Astrocyte of the cerebellum (primary cell): ENCODE measurements at regions not wholly inside any gene's neighbourhood (a gene's known extent, or its start where the extent isn't known, plus 50 kb on each side); places are given as distances from the start of the nearest gene placed in this dataset.
"Not testable (repeated sequence)": the region's sequence is repeated elsewhere in the genome, so short reads cannot be mapped to it uniquely, and the experiment has no call there.

Experiments used
- DNase-seq: peaks from one replicate; pipeline ENCODE4 v3.0.0-alpha.2; 2011; ENCODE audit warnings: low read depth
- H3K4me3 ChIP-seq: 2 replicates; pipeline ENCODE4 v1.5.1; 2011; ENCODE audit warnings: mild to moderate bottlenecking, low read depth, low read length, moderate library complexity
- in situ Hi-C: cut with HindIII; loops from 2 replicates; pipeline ENCODE4 v1.10.0; 2017; ENCODE audit warnings: low sequenced_read_pairs
- TF ChIP-seq, protein P1 (sequence below): IDR thresholded peaks from 2 replicates; pipeline ENCODE4 v1.5.1; 2012; ENCODE audit warnings: low read length, low read depth, moderate library complexity, mild to moderate bottlenecking; ENCODE audit errors: missing control alignments

DNA sequence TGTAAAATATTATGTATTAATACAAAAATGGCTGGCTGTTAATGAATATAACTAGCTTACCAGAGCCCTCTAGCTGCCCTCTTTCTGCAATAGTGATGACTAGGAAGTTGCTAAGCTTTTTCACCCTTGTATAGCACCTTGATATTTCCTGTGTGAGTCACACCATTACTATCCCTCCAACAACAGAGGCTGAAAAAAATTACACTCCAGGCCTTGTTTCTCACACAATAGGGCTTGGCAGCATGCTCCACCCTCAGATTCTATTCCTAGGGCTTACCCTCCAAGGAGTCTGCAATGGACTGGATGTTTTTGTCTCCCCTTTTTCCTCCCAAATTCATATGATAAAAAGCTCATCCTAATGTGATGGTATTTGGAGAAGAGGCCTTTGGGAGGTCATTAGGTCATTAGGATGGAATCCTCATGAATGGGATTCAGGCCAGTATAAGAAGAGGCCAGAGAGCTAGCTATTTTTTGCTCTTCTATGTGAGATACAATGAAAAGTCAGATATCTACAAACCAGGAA, 184.6 kb upstream of the MAP1B start:
- DNase-seq = peak; percentile 80
- TF ChIP-seq, protein P1, sequence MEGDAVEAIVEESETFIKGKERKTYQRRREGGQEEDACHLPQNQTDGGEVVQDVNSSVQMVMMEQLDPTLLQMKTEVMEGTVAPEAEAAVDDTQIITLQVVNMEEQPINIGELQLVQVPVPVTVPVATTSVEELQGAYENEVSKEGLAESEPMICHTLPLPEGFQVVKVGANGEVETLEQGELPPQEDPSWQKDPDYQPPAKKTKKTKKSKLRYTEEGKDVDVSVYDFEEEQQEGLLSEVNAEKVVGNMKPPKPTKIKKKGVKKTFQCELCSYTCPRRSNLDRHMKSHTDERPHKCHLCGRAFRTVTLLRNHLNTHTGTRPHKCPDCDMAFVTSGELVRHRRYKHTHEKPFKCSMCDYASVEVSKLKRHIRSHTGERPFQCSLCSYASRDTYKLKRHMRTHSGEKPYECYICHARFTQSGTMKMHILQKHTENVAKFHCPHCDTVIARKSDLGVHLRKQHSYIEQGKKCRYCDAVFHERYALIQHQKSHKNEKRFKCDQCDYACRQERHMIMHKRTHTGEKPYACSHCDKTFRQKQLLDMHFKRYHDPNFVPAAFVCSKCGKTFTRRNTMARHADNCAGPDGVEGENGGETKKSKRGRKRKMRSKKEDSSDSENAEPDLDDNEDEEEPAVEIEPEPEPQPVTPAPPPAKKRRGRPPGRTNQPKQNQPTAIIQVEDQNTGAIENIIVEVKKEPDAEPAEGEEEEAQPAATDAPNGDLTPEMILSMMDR = no peak
- in situ Hi-C loops = no loop called here
- H3K4me3 ChIP-seq = no peak overlapping the region

DNA sequence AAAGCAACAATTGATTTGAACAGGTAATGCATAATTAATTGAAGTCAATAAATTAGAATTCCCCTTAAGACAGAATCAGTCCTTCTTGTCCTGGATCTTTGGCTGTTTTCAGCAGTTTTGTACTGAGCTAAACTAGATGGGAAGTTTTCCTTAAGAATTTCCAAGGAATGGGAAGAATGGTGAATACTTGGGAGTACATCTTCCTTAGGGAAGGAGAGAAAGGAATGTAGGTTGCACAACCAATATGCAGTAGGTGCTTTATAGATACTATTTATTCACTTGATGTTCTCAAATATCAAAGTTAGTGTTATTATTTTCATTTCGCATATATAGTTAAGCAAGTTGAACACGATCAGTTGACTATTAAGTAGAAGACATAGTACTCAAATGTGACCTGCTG, 183.5 kb upstream of the MAP1B start:
- DNase-seq = no peak
- TF ChIP-seq, protein P1 = no peak
- H3K4me3 ChIP-seq = no peak overlapping the region
- in situ Hi-C loops = no loop called here

DNA sequence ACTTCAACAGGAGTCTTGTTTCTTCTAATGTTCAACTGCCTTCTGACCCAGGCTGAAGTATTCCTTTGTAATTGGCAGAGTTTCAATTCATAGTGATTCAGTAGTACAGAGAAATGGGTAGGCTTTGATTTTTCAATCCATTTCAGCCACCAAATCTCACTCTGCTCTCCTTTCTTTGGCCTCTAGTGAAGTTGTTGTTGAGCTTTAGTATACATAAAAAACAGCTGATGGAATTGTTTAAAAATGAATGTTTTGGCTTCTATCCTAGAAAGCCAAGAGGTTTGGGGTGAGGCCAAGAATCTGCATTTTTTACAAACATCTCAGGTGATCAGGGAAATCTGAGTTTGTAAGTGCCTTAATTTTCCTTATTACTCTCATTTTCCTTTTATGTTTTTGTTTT, 182.9 kb upstream of the MAP1B start:
- in situ Hi-C loops = no loop called here
- no peak overlapping the region for H3K4me3 ChIP-seq
- DNase-seq = no peak
- TF ChIP-seq, protein P1 = no peak

DNA sequence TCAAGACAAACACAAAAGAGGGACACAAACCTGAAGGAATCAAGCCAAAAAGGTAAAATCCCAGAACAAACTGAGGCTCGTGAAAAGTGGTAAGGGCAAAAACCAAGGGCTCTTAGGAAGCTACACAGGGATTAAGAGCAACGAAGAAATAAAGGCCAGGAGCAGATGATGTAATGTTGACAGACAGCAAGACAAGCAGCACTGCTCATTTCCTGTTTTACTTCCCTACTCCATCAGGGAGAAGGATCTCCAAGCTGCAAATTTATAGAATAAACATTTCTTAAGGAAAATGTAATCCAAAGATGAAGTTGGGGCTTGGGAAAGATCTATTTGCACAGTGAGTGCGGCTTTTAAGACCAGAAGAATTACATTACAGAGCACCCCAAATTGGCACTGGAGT, 182.3 kb upstream of the MAP1B start:
- in situ Hi-C loops = no loop called here
- no peak for DNase-seq
- TF ChIP-seq, protein P1 = no peak
- H3K4me3 ChIP-seq = no peak overlapping the region

DNA sequence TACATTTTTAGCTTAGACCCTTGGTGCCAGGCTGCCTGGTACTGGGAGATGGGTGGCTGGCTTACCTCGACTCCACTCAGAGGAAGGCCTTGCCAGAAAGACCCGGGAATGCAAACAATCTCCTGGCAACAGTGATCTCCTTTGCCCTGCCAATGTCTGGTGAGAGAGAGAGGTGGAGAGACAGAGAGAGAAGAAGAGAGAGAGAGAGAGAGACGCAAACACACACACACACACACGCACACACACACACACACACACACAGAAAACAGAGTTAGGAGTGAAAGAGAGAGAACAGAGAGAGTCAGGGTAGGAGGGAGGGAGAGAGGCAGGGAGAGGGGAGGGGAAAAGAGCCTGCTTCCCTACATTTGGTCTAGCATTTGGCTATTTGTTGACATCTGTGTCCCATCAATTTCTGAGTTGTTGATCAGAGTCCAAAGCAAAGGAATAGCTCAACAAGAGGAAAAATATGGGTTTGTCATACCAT, 181.6 kb upstream of the MAP1B start:
- no peak overlapping the region for H3K4me3 ChIP-seq
- TF ChIP-seq, protein P1 = no peak
- in situ Hi-C loops = no loop called here
- DNase-seq = no peak

DNA sequence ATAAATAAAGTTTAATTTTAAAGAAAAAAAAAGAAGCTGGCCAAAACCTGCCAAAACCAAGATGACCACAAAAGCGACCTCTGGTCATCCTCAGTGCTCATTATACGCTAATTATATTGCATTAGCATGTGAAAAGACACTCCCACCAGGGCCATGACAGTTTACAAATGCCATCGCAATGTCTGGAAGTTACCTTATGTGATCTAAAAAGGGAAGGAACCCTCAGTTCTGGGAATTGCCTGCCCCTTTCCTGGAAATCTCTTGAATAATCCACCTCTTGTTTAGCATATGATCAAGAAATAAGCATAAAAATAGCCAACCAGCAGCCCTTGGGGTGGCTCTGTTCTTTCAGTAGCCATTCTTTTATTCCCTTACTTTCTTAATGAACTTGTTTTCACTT, 178.3 kb upstream of the MAP1B start:
- TF ChIP-seq, protein P1 = no peak
- DNase-seq = no peak
- in situ Hi-C loops = no loop called here
- H3K4me3 ChIP-seq = no peak overlapping the region

DNA sequence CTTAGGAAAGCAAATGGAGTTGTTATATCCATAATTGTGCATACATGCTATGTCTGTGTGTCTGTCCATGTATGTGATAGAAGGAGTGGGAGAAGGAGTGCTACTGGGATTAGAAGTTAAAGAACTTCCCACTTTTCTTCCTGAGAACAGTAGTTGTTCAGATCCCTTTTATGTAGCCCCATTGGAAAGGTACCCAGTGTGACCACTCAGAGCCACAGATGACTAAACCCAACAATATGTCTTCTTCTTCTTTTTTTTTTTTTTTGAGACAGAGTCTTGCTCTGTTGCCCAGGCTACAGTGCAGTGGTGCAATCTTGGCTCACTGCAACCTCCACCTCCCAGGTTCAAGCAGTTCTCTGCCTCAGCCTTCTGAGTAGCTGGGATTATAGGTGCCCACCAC, 176.7 kb upstream of the MAP1B start:
- in situ Hi-C loops, DNase-seq, H3K4me3 ChIP-seq: not testable (repeated sequence)
